HepG2 (cell line): ENCODE measurements at regions not wholly inside any gene's neighbourhood (a gene's known extent, or its start where the extent isn't known, plus 50 kb on each side); places are given as distances from the start of the nearest gene placed in this dataset.

Experiments
- AGO2 ChIP-seq: fragments of 200-400 bp; formaldehyde crosslinking; optimal IDR thresholded peaks from 2 replicates; pipeline ENCODE3; 2017; ENCODE audit warnings: mild to moderate bottlenecking, low read depth, low read length, moderate library complexity
- DNMT1 ChIP-seq: sonication (generic); formaldehyde crosslinking; IDR thresholded peaks from 2 replicates; pipeline ENCODE4 v1.5.1; 2020; ENCODE audit warnings: mild to moderate bottlenecking, missing genetic modification reagents
- HNRNPUL1 ChIP-seq: fragments of 200-400 bp; formaldehyde crosslinking; IDR thresholded peaks from 2 replicates; pipeline ENCODE4 v1.6.1; 2017; ENCODE audit warnings: low read depth, mild to moderate bottlenecking, low read length, moderate library complexity
- KIAA2018 ChIP-seq: sonication (generic); formaldehyde crosslinking; IDR thresholded peaks from 2 replicates; pipeline ENCODE4 v1.5.0; 2020; ENCODE audit warnings: mild to moderate bottlenecking, missing genetic modification reagents, borderline replicate concordance
- PHF5A ChIP-seq: IDR thresholded peaks from one replicate; pipeline ENCODE4 v1.6.1; 2018; ENCODE audit warnings: low read depth, missing genetic modification reagents; ENCODE audit not compliant: unreplicated experiment
- SMAD3 ChIP-seq: sonication (generic); formaldehyde crosslinking; IDR thresholded peaks from 2 replicates; pipeline ENCODE4 v1.4.0; 2020; ENCODE audit warnings: missing genetic modification reagents
- SPEN ChIP-seq: sonication (generic); formaldehyde crosslinking; IDR thresholded peaks from 2 replicates; pipeline ENCODE4 v1.5.1; 2020; ENCODE audit warnings: low read depth, mild to moderate bottlenecking, missing genetic modification reagents
- TFE3 ChIP-seq: IDR thresholded peaks from 2 replicates; pipeline ENCODE4 v1.6.1; 2016
- TF ChIP-seq, protein P1 (sequence below): IDR thresholded peaks from 2 replicates; pipeline ENCODE4 v1.6.1; 2016; ENCODE audit warnings: mild to moderate bottlenecking, missing biosample characterization, missing genetic modification reagents
- TF ChIP-seq, protein P2 (sequence below): sonication (generic); formaldehyde crosslinking; conservative IDR thresholded peaks from 2 replicates; pipeline ENCODE4 v1.8.0; 2022; ENCODE audit warnings: low read depth, missing genetic modification reagents

- TF ChIP-seq KIAA2018 (no peak), TFE3 (no peak), AGO2 (no peak), DNMT1 (CRISPR knock-in tag) (no peak), SPEN (CRISPR knock-in tag) (no peak), HNRNPUL1 (no peak), PHF5A (no peak), SMAD3 (CRISPR knock-in tag) (no peak)
- TF ChIP-seq, protein P1, sequence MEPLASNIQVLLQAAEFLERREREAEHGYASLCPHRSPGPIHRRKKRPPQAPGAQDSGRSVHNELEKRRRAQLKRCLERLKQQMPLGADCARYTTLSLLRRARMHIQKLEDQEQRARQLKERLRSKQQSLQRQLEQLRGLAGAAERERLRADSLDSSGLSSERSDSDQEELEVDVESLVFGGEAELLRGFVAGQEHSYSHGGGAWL = no peak
- TF ChIP-seq, protein P2, sequence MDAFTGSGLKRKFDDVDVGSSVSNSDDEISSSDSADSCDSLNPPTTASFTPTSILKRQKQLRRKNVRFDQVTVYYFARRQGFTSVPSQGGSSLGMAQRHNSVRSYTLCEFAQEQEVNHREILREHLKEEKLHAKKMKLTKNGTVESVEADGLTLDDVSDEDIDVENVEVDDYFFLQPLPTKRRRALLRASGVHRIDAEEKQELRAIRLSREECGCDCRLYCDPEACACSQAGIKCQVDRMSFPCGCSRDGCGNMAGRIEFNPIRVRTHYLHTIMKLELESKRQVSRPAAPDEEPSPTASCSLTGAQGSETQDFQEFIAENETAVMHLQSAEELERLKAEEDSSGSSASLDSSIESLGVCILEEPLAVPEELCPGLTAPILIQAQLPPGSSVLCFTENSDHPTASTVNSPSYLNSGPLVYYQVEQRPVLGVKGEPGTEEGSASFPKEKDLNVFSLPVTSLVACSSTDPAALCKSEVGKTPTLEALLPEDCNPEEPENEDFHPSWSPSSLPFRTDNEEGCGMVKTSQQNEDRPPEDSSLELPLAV (CRISPR knock-in tag) = no peak
- TF ChIP-seq, all 625 proteins: peak for 0
Observed at GRCh38 chr14:83611906-83612390, 1918.0 kb upstream of the FLRT2 start (continued).
